Chondrocyte (in vitro differentiated cells): ENCODE measurements at regions not wholly inside any gene's neighbourhood (a gene's known extent, or its start where the extent isn't known, plus 50 kb on each side); places are given as distances from the start of the nearest gene placed in this dataset.

ENCODE experiments used
- DNase-seq: peaks from one replicate; pipeline ENCODE4 v3.0.0; 2021; ENCODE audit warnings: mixed read lengths, low spot score
- H3K27ac Mint-ChIP-seq: one replicate; pipeline ENCODE4 v1.8.0; 2021; ENCODE audit warnings: mild to moderate bottlenecking, moderate library complexity, mixed read lengths; ENCODE audit not compliant: unreplicated experiment
- H3K27me3 Mint-ChIP-seq: 2 replicates; pipeline ENCODE4 v1.8.0; 2021; ENCODE audit warnings: low read depth, mixed read lengths
- H3K36me3 Mint-ChIP-seq: 2 replicates; pipeline ENCODE4 v1.8.0; 2021; ENCODE audit warnings: low read depth, mixed read lengths
- H3K4me1 Mint-ChIP-seq: 2 replicates; pipeline ENCODE4 v1.8.0; 2021; ENCODE audit warnings: low read depth, mild to moderate bottlenecking, mixed read lengths
- H3K4me3 Mint-ChIP-seq: one replicate; pipeline ENCODE4 v1.8.0; 2021; ENCODE audit warnings: mild to moderate bottlenecking, moderate library complexity, mixed read lengths; ENCODE audit not compliant: unreplicated experiment
- H3K9me3 Mint-ChIP-seq: 2 replicates; pipeline ENCODE4 v1.8.0; 2021; ENCODE audit warnings: low read depth, mixed read lengths
- TF ChIP-seq, protein P1 (sequence below): fragments of 200-600 bp; sonication (generic); IDR thresholded peaks from 2 replicates; pipeline ENCODE4 v1.5.0; 2021; ENCODE audit warnings: antibody characterized with exemption, mild to moderate bottlenecking, moderate library complexity

DNA sequence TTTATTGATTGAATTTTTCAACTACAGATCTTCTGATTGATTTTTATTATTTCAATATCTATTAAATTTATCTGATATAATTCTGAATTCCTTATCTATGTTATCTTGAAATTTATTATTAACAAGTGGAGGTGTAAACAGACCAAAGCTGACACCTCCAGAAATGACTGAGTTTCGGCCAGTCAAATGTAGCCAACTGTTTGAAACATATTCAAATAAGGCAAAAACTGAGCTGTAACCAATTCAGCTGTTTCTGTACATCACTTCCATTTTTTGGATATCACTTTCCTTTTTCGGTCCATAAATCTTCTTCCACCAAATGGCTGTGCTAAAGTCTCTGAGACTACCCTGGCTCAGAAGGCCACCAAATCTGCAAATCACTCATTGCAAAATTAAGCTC is 2127.3 kb upstream of the AGA start:
- no peaks in the 10 kb centered on the region for H3K27me3 Mint-ChIP-seq
- no peak overlapping the region for H3K4me3 Mint-ChIP-seq
- TF ChIP-seq, protein P1, sequence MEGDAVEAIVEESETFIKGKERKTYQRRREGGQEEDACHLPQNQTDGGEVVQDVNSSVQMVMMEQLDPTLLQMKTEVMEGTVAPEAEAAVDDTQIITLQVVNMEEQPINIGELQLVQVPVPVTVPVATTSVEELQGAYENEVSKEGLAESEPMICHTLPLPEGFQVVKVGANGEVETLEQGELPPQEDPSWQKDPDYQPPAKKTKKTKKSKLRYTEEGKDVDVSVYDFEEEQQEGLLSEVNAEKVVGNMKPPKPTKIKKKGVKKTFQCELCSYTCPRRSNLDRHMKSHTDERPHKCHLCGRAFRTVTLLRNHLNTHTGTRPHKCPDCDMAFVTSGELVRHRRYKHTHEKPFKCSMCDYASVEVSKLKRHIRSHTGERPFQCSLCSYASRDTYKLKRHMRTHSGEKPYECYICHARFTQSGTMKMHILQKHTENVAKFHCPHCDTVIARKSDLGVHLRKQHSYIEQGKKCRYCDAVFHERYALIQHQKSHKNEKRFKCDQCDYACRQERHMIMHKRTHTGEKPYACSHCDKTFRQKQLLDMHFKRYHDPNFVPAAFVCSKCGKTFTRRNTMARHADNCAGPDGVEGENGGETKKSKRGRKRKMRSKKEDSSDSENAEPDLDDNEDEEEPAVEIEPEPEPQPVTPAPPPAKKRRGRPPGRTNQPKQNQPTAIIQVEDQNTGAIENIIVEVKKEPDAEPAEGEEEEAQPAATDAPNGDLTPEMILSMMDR: no peak
- H3K27ac Mint-ChIP-seq: no peak overlapping the region
- H3K4me1 Mint-ChIP-seq: no peaks in the 10 kb centered on the region
- DNase-seq: no peak
- H3K9me3 Mint-ChIP-seq: peaks cover 36% of the 10 kb centered on the region
- peaks cover 1% of the 10 kb centered on the region for H3K36me3 Mint-ChIP-seq

DNA sequence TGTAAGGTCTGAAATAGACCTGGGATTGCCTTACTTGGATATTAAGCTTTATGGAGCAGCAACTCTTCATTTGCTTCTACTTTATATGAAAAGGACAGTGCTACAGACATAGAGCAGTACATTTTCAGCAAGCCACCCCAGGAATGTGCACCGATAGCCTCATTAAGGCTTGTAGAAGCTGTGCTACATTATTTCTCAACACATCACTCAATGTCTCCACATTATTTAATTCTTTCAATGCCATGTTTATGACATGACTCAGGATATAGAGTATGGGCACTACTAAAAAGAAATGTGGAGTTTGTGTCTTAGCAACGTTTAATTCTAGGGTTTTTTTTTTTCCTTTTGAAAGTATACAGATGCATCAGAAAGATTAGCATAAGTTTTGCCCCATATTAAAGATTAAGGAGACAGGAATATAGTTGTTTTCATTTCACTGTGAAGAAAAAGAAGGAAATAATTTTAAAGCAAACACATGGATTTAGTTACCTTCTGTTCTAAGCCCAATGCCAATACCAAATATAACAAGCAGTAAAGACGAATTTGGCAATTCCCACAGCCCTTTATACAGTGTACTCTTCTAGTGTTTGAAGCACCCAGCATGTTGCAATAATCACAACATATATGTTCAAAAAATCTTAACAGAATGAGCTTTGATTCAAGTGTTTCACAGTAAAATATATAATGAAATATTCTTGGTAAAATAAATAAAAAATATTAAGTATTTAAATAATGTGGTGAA is 2140.1 kb upstream of the AGA start:
- DNase-seq: no peak
- H3K4me1 Mint-ChIP-seq: no peaks in the 10 kb centered on the region
- peaks cover 7% of the 10 kb centered on the region for H3K9me3 Mint-ChIP-seq

DNA sequence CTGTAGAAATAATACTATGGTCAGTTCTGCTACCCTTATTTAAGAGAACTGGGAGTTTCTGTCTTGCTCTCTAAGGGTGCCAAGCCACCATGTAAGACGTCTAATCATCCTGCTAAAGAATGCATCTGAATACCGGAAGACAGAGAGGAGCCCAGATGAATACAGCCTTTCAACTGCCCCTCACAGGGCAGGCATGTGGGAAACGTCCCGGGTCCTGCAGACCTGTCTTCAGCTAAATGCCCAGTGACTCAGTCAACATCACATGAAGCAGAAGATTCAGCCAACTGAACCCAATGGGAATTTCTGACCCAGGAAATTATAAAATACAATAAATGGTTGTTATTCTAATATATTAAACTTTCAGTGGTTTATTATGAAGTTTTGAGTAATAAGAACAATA is 2141.0 kb upstream of the AGA start:
- Mint-ChIP-seq H3K9me3 (peaks cover 3% of the 10 kb centered on the region), H3K36me3 (no peaks in the 10 kb centered on the region), H3K4me1 (no peaks in the 10 kb centered on the region), H3K27ac (no peak overlapping the region), H3K27me3 (no peaks in the 10 kb centered on the region), H3K4me3 (no peak overlapping the region)
- no peak for DNase-seq
- TF ChIP-seq, protein P1: no peak

More for the DNA sequence above, 2140.1 kb upstream of the AGA start:
- Mint-ChIP-seq H3K36me3 (no peaks in the 10 kb centered on the region), H3K27ac (no peak overlapping the region), H3K27me3 (no peaks in the 10 kb centered on the region), H3K4me3 (no peak overlapping the region)
- TF ChIP-seq, protein P1: no peak

DNA sequence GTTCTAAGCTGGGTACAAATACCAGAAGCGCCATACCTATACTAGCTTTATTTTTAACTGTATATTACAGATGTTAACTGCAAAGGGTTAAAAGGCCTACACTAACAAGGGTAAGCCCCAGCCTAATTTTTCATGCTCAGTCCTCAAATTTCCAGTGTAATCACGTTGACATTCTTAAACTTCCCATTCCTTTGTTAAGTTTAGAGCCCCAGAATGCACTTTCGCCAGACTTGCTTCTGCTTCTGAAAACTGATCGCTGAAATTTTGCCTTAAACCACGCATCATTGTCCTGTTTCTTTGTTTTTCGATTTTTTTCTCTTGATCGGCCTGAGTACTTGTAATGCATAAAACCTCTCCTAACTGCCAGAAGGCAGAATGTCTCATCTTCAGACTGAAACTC is 2141.9 kb upstream of the AGA start:
- DNase-seq: no peak
- Mint-ChIP-seq H3K4me1 (no peaks in the 10 kb centered on the region), H3K36me3 (no peaks in the 10 kb centered on the region), H3K4me3 (no peak overlapping the region), H3K27ac (no peak overlapping the region), H3K9me3 (no peaks in the 10 kb centered on the region), H3K27me3 (no peaks in the 10 kb centered on the region)
- TF ChIP-seq, protein P1: no peak

DNA sequence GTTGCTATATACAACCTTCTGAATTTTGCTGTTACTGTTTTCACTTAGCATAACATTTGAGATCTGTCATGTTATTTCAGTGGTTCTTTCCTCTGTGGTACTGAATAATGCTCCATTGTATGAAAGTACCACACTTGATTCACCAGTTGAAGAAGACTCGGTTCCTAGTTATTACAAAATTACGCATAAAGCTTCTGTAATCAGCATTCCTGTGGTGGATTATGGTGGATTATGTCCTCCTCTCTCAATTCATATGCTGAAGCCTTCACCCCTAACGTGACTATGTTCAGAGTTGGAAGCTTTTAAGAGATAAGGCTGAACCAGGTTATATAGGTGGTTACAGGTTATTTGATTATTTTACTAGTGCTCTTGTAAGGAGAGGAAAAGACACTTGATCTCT is 2143.5 kb upstream of the AGA start:
- Mint-ChIP-seq H3K27me3 (no peaks in the 10 kb centered on the region), H3K4me3 (no peak overlapping the region), H3K27ac (no peak overlapping the region), H3K4me1 (no peaks in the 10 kb centered on the region), H3K36me3 (no peaks in the 10 kb centered on the region), H3K9me3 (no peaks in the 10 kb centered on the region)
- TF ChIP-seq, protein P1: no peak
- no peak for DNase-seq
